HG02981 (cell line): ENCODE measurements at regions not wholly inside any gene's neighbourhood (a gene's known extent, or its start where the extent isn't known, plus 50 kb on each side); places are given as distances from the start of the nearest gene placed in this dataset.

Source experiments
- ATAC-seq: cut with Tn5 transposase; IDR thresholded peaks from one replicate; pipeline ENCODE4 v1.9.1; 2021; ENCODE audit warnings: mild to moderate bottlenecking, moderate library complexity; ENCODE audit not compliant: unreplicated experiment

DNA sequence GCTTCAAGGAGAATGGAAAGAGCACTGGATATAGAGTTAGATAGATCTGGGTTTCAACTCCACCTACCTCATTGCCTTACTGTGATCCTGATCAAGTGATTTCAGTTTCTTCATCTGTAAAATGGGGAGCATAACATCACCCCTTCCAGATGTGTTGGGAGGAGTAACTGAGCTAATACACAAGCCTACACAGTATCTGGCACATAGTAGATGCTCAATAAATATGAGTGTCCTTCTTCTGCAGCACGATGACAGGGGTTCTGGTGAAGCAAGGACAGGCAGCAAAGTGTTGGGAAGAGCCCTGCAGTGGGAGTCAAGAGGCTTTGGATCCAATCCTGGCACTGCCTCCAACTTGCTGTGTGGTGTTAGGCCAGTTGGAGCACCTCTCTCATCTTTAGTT lies 270.0 kb downstream of the UACA start:
- no peak for ATAC-seq

GRCh38 chr15:70492240-70493177 lies 270.8 kb downstream of the UACA start:
- peak; percentile 37 for ATAC-seq

GRCh38 chr15:70491641-70492040 lies 271.7 kb downstream of the UACA start:
- ATAC-seq, result no peak

DNA sequence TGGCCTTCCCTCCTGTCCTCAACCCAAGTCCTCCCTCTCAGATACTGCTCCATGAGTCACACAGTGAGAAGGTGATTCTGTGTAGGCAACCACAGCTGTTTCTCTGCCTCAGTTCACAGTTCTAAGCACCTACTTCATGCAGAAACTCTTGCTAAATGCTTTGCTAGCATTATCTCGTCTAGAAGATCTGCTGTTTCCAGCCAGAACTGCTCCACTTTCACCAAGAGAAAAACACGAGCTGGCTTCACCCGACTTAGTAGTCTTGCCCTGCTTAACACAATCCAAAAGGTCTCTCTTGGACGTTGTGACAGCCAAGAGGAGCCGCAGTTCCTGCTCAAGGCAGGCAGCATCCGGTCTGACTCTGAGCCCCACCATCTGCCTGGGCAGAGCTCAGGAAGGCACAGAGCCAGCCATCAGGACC lies 272.1 kb downstream of the UACA start:
- ATAC-seq, result no peak

- no peak for ATAC-seq
These were observed 272.6 kb downstream of the UACA start for GRCh38 chr15:70490838-70491155.

- ATAC-seq, result no peak
These were observed 273.1 kb downstream of the UACA start for GRCh38 chr15:70490148-70490837.

DNA sequence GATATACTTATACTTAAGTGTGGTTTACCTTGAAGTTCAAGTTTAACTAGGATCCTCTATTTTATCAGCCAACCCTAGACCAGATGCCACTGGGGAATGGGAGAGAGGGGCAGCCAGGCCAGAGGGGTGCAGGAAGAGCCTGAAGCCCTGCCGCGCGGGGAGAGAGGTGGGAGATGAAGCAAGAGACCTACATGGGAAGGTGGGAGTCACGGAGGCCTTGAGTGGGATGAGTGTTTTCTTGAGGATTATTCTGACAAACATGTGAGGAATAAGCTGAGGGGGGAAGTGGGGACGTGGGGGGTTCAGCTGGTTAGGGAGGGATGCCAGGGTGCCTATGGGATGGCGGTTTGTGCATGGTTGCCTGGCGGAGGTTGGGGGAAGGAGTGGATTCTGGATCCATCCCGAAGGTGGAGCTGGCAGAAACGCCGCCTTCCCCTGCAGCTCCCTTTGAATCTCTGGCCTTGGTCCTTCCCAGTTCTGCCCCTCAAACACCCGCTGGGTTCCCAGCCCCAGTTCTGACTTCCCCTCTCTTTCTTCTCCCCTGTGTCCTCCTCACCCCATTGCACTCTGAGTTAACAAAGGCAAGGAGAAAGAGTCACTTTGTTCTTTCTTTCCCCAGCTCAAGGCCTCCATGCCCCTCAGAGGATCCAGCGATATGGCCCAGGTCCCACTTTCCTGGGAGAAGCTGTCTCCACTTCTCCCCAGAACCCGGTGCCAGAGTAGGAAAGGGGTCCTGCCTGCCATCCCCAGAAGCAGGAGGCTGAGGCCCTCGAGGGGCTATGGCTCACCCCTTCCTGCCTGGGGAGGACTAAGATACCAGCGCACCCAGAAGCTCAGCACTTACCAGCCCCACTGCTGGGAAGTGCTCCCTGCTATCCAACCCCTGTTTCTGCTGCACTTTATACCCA lies 274.2 kb downstream of the UACA start:
- no peak for ATAC-seq

DNA sequence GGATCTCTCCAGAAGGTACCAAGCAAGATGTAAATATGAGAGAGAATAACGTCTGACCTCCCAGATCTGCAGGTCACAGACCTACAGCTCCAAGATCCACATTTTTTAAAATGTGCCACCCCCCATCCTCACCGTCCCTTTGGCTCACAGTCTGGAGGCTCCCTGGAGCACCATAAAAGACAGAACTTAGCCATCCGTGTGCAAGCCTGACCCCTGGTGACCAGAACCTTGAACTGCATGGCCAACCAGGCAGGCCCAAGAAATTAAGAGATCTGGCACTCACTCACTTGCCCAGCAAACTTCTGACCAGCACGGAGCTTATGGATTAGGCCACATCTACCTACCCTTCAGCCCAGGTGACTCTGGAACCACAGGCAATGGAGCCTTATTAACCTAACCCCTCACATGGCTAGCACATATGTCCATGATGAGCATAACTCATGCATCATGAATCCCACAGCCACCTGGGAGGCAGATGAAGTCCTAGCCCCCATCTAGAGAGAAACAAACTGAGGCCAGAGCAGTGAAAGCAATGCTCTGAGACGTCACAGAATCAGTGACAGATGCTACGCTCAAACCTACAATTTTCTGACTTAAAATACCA lies 275.3 kb downstream of the UACA start:
- ATAC-seq, result no peak

- no peak for ATAC-seq
These were observed 276.0 kb downstream of the UACA start for GRCh38 chr15:70487387-70487740.

GRCh38 chr15:70486451-70487386 lies 276.6 kb downstream of the UACA start:
- peak; percentile 70 for ATAC-seq

- ATAC-seq, result no peak
These were observed 277.3 kb downstream of the UACA start for GRCh38 chr15:70486012-70486411.

GRCh38 chr15:70484993-70485392 lies 278.4 kb downstream of the UACA start:
- ATAC-seq, result no peak

DNA sequence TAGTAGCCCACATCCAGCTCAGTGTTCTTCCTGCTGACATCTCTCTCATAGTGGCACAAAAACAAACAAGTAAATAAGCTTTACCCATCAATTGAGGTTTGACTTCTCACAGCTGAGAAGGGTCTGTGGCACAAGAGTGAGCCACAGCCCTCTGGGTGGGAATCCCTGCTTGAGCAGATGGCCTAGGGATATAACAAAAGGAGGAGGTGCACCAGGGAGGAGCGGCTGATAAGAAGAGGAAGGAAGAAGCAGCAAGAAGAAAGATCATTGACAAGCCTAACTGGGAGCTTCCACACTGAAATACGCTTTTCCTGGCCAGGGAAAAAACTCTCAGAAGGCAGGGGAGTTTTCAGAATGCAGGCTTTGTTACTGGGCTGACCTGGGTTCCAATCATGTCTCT lies 279.8 kb downstream of the UACA start:
- ATAC-seq, result no peak

DNA sequence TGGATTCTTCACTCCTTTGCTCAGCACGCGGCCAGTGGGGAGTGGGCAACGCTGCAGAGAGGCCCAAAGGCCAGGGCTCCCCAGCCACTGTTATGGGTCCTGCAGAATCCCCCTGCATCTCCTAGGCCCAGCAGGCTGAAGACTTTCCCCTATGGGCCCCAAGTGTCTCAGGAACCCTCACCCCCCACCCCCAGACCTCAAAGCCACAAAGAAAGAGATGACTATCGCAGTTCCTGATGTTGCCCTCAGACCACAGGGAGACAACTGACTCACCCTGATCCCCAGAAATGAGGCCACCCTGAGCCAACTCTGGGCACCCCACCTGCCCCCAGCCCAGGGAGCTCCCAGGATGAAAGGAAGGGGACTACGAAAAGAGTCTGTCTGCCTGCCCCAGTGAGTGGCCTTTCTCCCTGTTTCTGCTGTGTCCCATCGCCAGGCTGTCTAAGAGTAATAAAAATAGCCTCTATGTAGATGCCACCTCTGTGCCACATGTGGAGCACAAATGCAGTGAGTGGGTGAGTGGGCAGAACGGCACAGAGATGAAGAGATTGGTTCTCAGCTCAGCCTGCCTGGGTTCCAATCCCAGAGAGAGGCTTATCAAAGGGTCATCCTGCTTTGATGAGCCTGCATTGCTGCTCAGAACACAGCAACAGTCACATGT lies 283.0 kb downstream of the UACA start:
- ATAC-seq, result peak; percentile 44

GRCh38 chr15:70479785-70480184 lies 283.6 kb downstream of the UACA start:
- peak; percentile 24 for ATAC-seq

DNA sequence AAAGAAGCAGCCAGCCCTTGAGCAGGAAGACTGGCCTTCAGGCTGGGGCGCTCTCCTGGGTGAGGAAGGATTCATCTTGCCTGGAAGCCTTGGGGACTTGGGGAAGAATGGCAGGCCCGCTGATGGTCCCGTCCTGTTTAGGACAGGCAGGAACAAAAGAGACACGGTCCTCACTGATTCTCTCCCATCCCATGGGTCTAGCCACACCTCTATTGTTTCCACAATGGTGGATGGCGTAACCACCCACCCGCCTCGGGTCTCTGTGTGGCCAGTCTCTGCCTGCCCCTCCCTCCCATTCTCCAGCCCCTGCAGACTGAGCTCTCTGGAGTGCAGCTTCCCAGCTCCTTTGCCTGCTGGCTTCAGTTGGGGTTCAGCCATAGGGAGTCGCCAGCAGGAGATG lies 284.3 kb downstream of the UACA start:
- ATAC-seq, result no peak

DNA sequence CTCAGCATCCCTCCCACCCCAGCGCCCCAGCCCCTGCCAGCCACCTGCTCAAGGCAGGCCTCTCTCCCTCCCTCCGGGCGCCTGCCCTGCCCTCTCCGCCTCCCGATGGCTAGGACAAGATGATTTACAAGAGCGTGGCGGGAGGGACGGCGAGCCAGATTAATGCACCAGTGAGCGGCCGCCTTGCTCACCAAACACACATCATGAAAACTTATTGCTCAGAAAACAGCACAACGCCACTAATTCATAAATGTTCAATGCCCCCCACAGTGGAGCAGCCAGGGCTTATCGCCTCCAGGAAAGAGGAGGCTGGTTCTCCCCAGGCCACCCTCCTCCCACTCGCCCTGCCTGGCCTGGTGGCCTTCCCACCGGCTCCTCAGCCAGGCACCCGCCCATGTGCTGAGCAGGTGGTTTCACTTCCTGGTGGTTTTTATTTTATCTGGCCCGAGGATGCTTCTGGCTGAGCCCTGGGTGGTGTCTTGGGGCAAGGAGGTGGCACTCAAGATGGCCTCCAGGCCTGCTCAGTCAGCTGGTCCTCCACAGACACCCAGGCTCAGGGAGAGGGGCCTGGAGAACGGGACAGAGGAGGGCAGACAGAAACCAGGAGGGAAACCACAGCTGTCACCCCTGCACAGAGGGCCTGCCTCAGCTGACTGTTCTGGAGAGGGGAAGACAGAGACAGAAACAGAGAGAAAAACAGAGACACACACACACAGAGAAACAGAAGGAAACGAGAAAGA lies 284.9 kb downstream of the UACA start:
- no peak for ATAC-seq

- no peak for ATAC-seq
These were observed 285.6 kb downstream of the UACA start for GRCh38 chr15:70477750-70478250.
